HepG2 (cell line): ENCODE measurements at regions not wholly inside any gene's neighbourhood (a gene's known extent, or its start where the extent isn't known, plus 50 kb on each side); places are given as distances from the start of the nearest gene placed in this dataset.

Experiments
- ELF3 ChIP-seq: IDR thresholded peaks from 2 replicates; pipeline ENCODE4 v1.6.1; 2016; ENCODE audit warnings: missing genetic modification reagents, missing compliant biosample characterization
- HNRNPLL ChIP-seq: fragments of 200-400 bp; formaldehyde crosslinking; IDR thresholded peaks from 2 replicates; pipeline ENCODE4 v1.6.1; 2017; ENCODE audit warnings: mild to moderate bottlenecking, low read depth, low read length; ENCODE audit not compliant: poor library complexity, severe bottlenecking
- PRDM4 ChIP-seq: sonication (generic); formaldehyde crosslinking; IDR thresholded peaks from 2 replicates; pipeline ENCODE4 v1.9.0; 2021; ENCODE audit warnings: missing genetic modification reagents, borderline replicate concordance
- SMAD3 ChIP-seq: sonication (generic); formaldehyde crosslinking; IDR thresholded peaks from 2 replicates; pipeline ENCODE4 v1.4.0; 2020; ENCODE audit warnings: missing genetic modification reagents
- TBP ChIP-seq: sonication (generic); formaldehyde crosslinking; IDR thresholded peaks from 2 replicates; pipeline ENCODE4 v1.5.0; 2020; ENCODE audit warnings: missing genetic modification reagents
- TF ChIP-seq, protein P1 (sequence below): sonication (generic); formaldehyde crosslinking; IDR thresholded peaks from 2 replicates; pipeline ENCODE4 v1.5.1; 2020; ENCODE audit warnings: mild to moderate bottlenecking, missing genetic modification reagents, moderate library complexity

DNA sequence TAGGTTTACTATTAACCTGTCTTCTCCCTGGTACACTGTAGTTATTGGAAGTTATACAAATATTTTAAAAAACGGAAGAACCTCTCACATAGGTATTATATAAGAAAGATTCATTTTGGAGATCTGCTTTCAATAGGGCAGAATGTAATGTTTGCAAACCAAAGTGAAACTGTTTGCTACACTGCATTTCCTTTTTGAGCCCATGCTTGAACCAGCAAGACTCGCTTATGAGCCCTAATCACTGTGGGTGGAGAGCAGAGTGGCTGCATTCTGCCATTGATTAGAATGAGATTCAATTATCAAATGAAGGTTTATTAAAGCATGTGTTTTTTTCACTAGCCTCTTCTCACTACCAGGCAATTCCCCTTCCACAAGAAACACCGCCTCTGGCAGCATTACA lies 589.7 kb downstream of the CDH11 start:
- TF ChIP-seq HNRNPLL (no peak), SMAD3 (no peak), PRDM4 (CRISPR knock-in tag) (no peak), ELF3 (CRISPR knock-in tag) (no peak), TBP (CRISPR knock-in tag) (no peak)
- TF ChIP-seq, protein P1, sequence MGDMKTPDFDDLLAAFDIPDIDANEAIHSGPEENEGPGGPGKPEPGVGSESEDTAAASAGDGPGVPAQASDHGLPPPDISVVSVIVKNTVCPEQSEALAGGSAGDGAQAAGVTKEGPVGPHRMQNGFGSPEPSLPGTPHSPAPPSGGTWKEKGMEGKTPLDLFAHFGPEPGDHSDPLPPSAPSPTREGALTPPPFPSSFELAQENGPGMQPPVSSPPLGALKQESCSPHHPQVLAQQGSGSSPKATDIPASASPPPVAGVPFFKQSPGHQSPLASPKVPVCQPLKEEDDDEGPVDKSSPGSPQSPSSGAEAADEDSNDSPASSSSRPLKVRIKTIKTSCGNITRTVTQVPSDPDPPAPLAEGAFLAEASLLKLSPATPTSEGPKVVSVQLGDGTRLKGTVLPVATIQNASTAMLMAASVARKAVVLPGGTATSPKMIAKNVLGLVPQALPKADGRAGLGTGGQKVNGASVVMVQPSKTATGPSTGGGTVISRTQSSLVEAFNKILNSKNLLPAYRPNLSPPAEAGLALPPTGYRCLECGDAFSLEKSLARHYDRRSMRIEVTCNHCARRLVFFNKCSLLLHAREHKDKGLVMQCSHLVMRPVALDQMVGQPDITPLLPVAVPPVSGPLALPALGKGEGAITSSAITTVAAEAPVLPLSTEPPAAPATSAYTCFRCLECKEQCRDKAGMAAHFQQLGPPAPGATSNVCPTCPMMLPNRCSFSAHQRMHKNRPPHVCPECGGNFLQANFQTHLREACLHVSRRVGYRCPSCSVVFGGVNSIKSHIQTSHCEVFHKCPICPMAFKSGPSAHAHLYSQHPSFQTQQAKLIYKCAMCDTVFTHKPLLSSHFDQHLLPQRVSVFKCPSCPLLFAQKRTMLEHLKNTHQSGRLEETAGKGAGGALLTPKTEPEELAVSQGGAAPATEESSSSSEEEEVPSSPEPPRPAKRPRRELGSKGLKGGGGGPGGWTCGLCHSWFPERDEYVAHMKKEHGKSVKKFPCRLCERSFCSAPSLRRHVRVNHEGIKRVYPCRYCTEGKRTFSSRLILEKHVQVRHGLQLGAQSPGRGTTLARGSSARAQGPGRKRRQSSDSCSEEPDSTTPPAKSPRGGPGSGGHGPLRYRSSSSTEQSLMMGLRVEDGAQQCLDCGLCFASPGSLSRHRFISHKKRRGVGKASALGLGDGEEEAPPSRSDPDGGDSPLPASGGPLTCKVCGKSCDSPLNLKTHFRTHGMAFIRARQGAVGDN, result no peak
